Tibial nerve (tissue), 4 donors: ENCODE measurements at regions not wholly inside any gene's neighbourhood (a gene's known extent, or its start where the extent isn't known, plus 50 kb on each side); places are given as distances from the start of the nearest gene placed in this dataset.
"Not testable (repeated sequence)": the region's sequence is repeated elsewhere in the genome, so short reads cannot be mapped to it uniquely, and the experiment has no call there.

ENCODE experiments used
- DNase-seq, 2 donors: peaks; one replicate each; pipeline ENCODE4 v3.0.0-alpha.2; 2019; ENCODE audit warnings: low spot score in 2 of 2
- H3K27ac ChIP-seq, 4 donors: fragments of 200-600 bp; sonication (generic) in 3 of 4; one replicate each; pipeline ENCODE4 v1.5.1; 2017 to 2019; ENCODE audit warnings: mild to moderate bottlenecking in 1 of 4
- H3K27me3 ChIP-seq, 2 donors: fragments of 200-600 bp; sonication (generic) in 1 of 2; one replicate each; pipeline versions ENCODE4 v1.5.1 to v1.6.0; 2017 to 2019
- H3K36me3 ChIP-seq, 3 donors: fragments of 200-600 bp; sonication (generic); one replicate each; pipeline ENCODE4 v1.5.1; 2018 to 2019
- H3K4me1 ChIP-seq, 4 donors: fragments of 200-600 bp; sonication (generic) in 3 of 4; one replicate each; pipeline ENCODE4 v1.5.1; 2017 to 2019
- H3K4me3 ChIP-seq, 4 donors: fragments of 200-600 bp; sonication (generic) in 3 of 4; one replicate each; pipeline ENCODE4 v1.5.1; 2017 to 2019; ENCODE audit warnings: mild to moderate bottlenecking in 1 of 4, moderate library complexity in 1 of 4
- H3K9me3 ChIP-seq, 4 donors: fragments of 200-600 bp; sonication (generic) in 3 of 4; one replicate each; pipeline ENCODE4 v1.5.1; 2017 to 2019
- EP300 ChIP-seq, 2 donors: sonication (generic); formaldehyde crosslinking; IDR thresholded peaks; one replicate each; pipeline ENCODE4 v1.6.1; 2017; ENCODE audit warnings: antibody characterized with exemption in 2 of 2, mild to moderate bottlenecking in 1 of 2
- POLR2A ChIP-seq, 2 donors: fragments of 450-650 bp; IDR thresholded peaks; one replicate each; pipeline ENCODE4 v1.6.1; 2017; ENCODE audit warnings: antibody characterized with exemption in 2 of 2, mild to moderate bottlenecking in 2 of 2, moderate library complexity in 2 of 2
- WGBS, 2 donors: methylation state at CpG; one replicate each; pipeline ENCODE4 v1.1.5; 2018; 5-methylcytosine and 5-hydroxymethylcytosine counted together
- TF ChIP-seq, protein P1 (sequence below), 5 experiments: fragments of 200-600 bp in 3 of 5; fragments of 450-650 bp in 2 of 5; sonication (generic) in 3 of 5; IDR thresholded peaks; one replicate each; pipeline ENCODE4 v1.5.1; 2016 to 2019; ENCODE audit warnings: antibody characterized with exemption in 5 of 5, mild to moderate bottlenecking in 3 of 5, moderate library complexity in 2 of 5

DNA sequence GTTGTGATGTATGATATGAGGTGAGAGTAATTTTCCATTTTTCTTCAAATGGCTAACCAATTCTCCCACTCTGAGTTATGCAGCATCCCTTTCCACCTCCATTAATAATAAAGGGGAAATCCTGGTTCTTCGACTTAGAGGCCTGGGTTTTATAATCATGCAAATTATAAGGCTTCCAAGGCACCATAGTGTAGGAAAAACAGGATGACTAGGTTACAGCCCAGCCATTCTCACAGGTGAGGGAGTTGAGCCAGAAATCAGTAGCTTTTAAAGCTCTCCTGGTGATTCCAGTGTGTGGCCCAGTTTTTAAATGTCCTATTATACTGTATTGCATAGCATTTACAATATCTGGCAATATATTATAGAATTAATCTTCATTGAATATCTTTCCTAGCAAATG lies 203.1 kb downstream of the ARHGEF9 start:
- Histone ChIP-seq H3K9me3 (no peaks in the 10 kb centered on the region), H3K36me3 (no peaks in the 10 kb centered on the region), H3K4me3 (no peak overlapping the region), H3K4me1 (no peaks in the 10 kb centered on the region), H3K27me3 (no peaks in the 10 kb centered on the region), H3K27ac (no peak overlapping the region)
- 46 to 56% methylated on average over 1 of the region's 1 CpG for WGBS, 2 donors
- no peak for TF ChIP-seq POLR2A (IDR thresholded peaks at IDR 0.05)
- TF ChIP-seq, protein P1, sequence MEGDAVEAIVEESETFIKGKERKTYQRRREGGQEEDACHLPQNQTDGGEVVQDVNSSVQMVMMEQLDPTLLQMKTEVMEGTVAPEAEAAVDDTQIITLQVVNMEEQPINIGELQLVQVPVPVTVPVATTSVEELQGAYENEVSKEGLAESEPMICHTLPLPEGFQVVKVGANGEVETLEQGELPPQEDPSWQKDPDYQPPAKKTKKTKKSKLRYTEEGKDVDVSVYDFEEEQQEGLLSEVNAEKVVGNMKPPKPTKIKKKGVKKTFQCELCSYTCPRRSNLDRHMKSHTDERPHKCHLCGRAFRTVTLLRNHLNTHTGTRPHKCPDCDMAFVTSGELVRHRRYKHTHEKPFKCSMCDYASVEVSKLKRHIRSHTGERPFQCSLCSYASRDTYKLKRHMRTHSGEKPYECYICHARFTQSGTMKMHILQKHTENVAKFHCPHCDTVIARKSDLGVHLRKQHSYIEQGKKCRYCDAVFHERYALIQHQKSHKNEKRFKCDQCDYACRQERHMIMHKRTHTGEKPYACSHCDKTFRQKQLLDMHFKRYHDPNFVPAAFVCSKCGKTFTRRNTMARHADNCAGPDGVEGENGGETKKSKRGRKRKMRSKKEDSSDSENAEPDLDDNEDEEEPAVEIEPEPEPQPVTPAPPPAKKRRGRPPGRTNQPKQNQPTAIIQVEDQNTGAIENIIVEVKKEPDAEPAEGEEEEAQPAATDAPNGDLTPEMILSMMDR (IDR thresholded peaks at IDR 0.05) = no peak
- TF ChIP-seq EP300 (IDR thresholded peaks at IDR 0.05) = no peak
- no peak for DNase-seq

DNA sequence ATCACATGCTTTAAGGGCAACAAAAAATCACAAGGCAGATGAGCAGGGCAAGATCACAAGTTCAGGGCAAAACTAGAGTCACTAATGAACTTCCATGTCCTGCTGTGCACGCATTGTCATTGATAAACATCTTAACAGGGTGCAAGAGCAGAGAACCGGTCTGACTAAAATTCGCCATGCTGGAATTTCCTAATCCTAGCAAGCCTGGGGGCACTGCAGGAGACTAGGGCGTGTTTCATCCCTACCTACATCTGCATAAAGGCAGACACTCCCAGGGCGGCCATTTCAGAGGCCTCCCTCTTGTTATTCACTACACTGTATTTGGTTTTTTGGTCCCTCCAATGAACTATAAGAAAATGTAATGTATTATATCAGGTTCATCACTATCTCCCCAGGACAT lies 203.6 kb downstream of the ARHGEF9 start:
- DNase-seq = no peak
- Histone ChIP-seq H3K27me3 (no peaks in the 10 kb centered on the region), H3K9me3 (no peaks in the 10 kb centered on the region), H3K36me3 (no peaks in the 10 kb centered on the region), H3K4me3 (no peak overlapping the region), H3K4me1 (no peaks in the 10 kb centered on the region), H3K27ac (no peak overlapping the region)
- TF ChIP-seq POLR2A (IDR thresholded peaks at IDR 0.05) = no peak
- TF ChIP-seq, protein P1 (IDR thresholded peaks at IDR 0.05) = no peak
- no peak for TF ChIP-seq EP300 (IDR thresholded peaks at IDR 0.05)
- WGBS, 2 donors = 59 to 66% methylated on average over 5 of the region's 5 CpGs

DNA sequence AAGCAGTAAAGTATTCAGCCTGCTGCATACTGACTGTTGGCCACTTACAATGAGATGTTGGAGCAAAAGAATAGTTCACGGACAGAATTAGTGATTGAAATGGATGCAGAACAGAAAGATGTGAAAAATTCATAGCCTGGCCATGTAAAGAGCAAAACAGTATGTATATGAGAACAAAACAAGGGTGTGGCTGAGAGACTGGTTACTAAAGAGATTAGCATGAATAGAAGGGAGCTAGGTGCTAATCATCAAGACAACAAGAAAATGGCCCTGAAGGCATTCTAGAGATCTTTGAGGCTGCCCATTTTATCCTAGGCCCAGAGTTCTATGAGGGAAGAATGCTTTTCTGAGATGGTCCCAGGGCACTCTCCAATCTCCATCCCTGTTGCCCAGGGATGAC lies 208.5 kb downstream of the ARHGEF9 start:
- H3K9me3 ChIP-seq = no peaks in the 10 kb centered on the region
- no peak overlapping the region for H3K4me3 ChIP-seq
- WGBS, 2 donors = 63 to 86% methylated on average over 1 of the region's 1 CpG
- H3K4me1 ChIP-seq = no peaks in the 10 kb centered on the region
- H3K36me3 ChIP-seq = no peaks in the 10 kb centered on the region
- H3K27ac ChIP-seq = no peak overlapping the region
- no peak for DNase-seq
- TF ChIP-seq POLR2A (IDR thresholded peaks at IDR 0.05) (no peak), EP300 (IDR thresholded peaks at IDR 0.05) (no peak)
- TF ChIP-seq, protein P1 (IDR thresholded peaks at IDR 0.05) = no peak
- no peaks in the 10 kb centered on the region for H3K27me3 ChIP-seq

DNA sequence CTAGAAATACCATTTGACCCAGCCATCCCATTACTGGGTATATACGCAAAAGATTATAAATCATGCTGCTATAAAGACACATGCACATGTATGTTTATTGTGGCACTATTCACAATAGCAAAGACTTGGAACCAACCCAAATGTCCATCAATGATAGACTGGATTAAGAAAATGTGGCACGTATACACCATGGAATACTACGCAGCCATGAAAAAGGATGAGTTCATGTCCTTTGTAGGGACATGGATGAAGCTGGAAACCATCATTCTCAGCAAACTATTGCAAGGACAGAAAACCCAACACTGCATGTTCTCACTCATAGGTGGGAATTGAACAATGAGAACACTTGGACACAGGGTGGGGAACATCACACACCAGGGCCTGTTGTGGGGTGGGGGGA lies 209.3 kb downstream of the ARHGEF9 start:
- not testable (repeated sequence) for H3K9me3 ChIP-seq, H3K4me1 ChIP-seq, H3K4me3 ChIP-seq, H3K36me3 ChIP-seq, H3K27ac ChIP-seq, H3K27me3 ChIP-seq, DNase-seq
- 87 to 96% methylated on average over 3 of the region's 3 CpGs for WGBS, 2 donors

DNA sequence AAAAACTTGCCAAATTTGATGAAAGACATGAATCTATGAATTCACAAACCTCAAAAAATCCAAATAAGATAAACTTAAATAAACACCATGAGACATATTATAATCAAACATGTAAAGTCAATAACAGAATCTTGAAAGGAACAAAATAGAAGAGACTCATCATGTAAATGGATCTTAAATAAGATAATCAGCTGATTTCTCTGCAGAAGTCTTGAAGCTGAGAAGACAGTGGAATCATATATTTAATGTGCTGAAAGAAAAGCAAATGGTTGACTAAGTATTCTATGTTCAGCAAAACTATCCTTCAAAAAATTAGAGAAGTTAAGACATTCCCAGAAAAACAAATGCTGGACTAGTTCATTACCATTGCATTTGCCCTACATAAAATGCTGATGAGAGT lies 215.7 kb upstream of the SPIN4 start:
- DNase-seq = no peak
- Histone ChIP-seq H3K27ac (no peak overlapping the region), H3K4me3 (no peak overlapping the region), H3K4me1 (peaks cover 0 to 5% (median 0%) of the 10 kb centered on the region in 4 donors), H3K27me3 (no peaks in the 10 kb centered on the region), H3K36me3 (no peaks in the 10 kb centered on the region), H3K9me3 (peaks cover 0 to 4% (median 0%) of the 10 kb centered on the region in 4 donors)
- TF ChIP-seq, protein P1 (IDR thresholded peaks at IDR 0.05) = no peak
- TF ChIP-seq POLR2A (IDR thresholded peaks at IDR 0.05) (no peak), EP300 (IDR thresholded peaks at IDR 0.05) (no peak)

DNA sequence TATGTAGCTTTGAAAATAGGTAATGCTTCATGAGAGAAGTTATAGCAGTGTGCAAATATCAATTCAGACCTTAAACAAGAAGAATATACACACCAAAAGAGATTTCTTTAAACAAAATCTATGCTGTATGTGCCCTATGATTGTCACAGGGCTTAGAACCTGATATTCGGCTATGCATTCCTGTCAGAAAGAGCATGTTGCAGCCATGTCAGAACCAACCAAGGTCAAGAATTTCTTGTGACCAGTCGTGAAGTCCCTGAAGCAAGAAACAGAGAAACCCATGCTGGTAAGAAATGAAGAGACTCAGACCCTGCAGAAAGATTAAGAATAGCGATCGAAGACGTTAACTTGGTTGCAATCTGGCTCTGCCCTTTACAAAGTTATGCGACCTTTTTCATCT lies 210.3 kb upstream of the SPIN4 start:
- no peaks in the 10 kb centered on the region for H3K36me3 ChIP-seq
- peaks cover 0 to 5% (median 0%) of the 10 kb centered on the region in 4 donors for H3K4me1 ChIP-seq
- H3K4me3 ChIP-seq = peak overlapping the region; percentile 31 to 65 (median 58)
- no peaks in the 10 kb centered on the region for H3K27me3 ChIP-seq
- WGBS, 2 donors = 0 to 32% methylated on average over 6 of the region's 6 CpGs
- no peak for TF ChIP-seq POLR2A (IDR thresholded peaks at IDR 0.05)
- no peak for TF ChIP-seq EP300 (IDR thresholded peaks at IDR 0.05)
- TF ChIP-seq, protein P1 (IDR thresholded peaks at IDR 0.05) = no peak
- H3K27ac ChIP-seq = peak overlapping the region in 2 of 4 donors; percentile 70 to 80
- peaks cover 0 to under 1% (median 0%) of the 10 kb centered on the region in 4 donors for H3K9me3 ChIP-seq
- no peak for DNase-seq
